Gastrocnemius medialis (tissue), 4 donors: ENCODE measurements at regions not wholly inside any gene's neighbourhood (a gene's known extent, or its start where the extent isn't known, plus 50 kb on each side); places are given as distances from the start of the nearest gene placed in this dataset.

ENCODE experiments used
- ATAC-seq, 2 donors: fragments of 150-250 bp; one replicate each; pipeline ENCODE4 v1.9.1; 2016
- DNase-seq, 2 donors: peaks; one replicate each; pipeline ENCODE4 v3.0.0-alpha.2; 2019
- H3K27ac ChIP-seq, 4 donors: fragments of 200-600 bp; sonication (generic); 1 replicate in 1 of 4; 2 replicates in 3 of 4; pipeline ENCODE4 v1.5.1; 2016 to 2018; ENCODE audit warnings: mild to moderate bottlenecking in 2 of 4, moderate library complexity in 1 of 4
- H3K27me3 ChIP-seq, 3 donors: fragments of 200-600 bp; sonication (generic) in 2 of 3; 1 replicate in 1 of 3; 2 replicates in 2 of 3; pipeline versions ENCODE4 v1.5.1 to v1.6.0; 2016 to 2019; ENCODE audit warnings: mild to moderate bottlenecking in 1 of 3, moderate library complexity in 1 of 3
- H3K36me3 ChIP-seq, 2 donors: fragments of 200-600 bp; sonication (generic) in 1 of 2; one replicate each; pipeline ENCODE4 v1.5.1; 2017 to 2018
- H3K4me1 ChIP-seq, 2 donors: fragments of 200-600 bp; sonication (generic) in 1 of 2; one replicate each; pipeline ENCODE4 v1.5.1; 2016 to 2017; ENCODE audit warnings: mild to moderate bottlenecking in 2 of 2
- H3K4me3 ChIP-seq, 4 donors: fragments of 200-600 bp; sonication (generic) in 3 of 4; 1 replicate in 1 of 4; 2 replicates in 3 of 4; pipeline ENCODE4 v1.5.1; 2016 to 2019; ENCODE audit warnings: mild to moderate bottlenecking in 2 of 4
- H3K9me3 ChIP-seq, 3 donors: fragments of 200-600 bp; sonication (generic) in 2 of 3; 1 replicate in 1 of 3; 2 replicates in 2 of 3; pipeline ENCODE4 v1.5.1; 2016 to 2019
- CTCF ChIP-seq, 5 experiments: fragments of 450-650 bp in 3 of 5; fragments of 200-600 bp in 2 of 5; sonication (generic) in 2 of 5; IDR thresholded peaks in 4 of 5; conservative IDR thresholded peaks in 1 of 5; 1 replicate in 4 of 5; 2 replicates in 1 of 5; pipeline ENCODE4 v1.5.1; 2016 to 2019; ENCODE audit warnings: antibody characterized with exemption in 5 of 5, mild to moderate bottlenecking in 3 of 5, moderate library complexity in 3 of 5
- POLR2A ChIP-seq, 2 donors: fragments of 450-650 bp; IDR thresholded peaks; one replicate each; pipeline ENCODE4 v1.6.1; 2017; ENCODE audit warnings: antibody characterized with exemption in 2 of 2, mild to moderate bottlenecking in 2 of 2, moderate library complexity in 2 of 2
- in situ Hi-C, 4 donors: fragments of 200-750 bp; cut with MboI; loops; one replicate each; pipeline versions ENCODE4 v1.15.0 to v1.8.0; 2017; ENCODE audit warnings: low sequenced_read_pairs in 4 of 4
- intact Hi-C: fragments of 100-400 bp; cut with DNase I; formaldehyde crosslinking; loops from one replicate; pipeline ENCODE4 v1.15.1; 2023; ENCODE audit warnings: low total_unique reads

- no peak for TF ChIP-seq POLR2A (IDR thresholded peaks at IDR 0.05)
- no peak for TF ChIP-seq CTCF (IDR thresholded peaks at IDR 0.05 in 4 of 5, conservative IDR thresholded peaks at IDR 0.05 in 1 of 5)
- no peak for DNase-seq
- H3K27me3 ChIP-seq: no peaks in the 10 kb centered on the region
- no peaks in the 10 kb centered on the region for H3K36me3 ChIP-seq
- intact Hi-C loops: no loop called here
- no peak overlapping the region for H3K4me3 ChIP-seq
- no peak overlapping the region for H3K27ac ChIP-seq
- no peaks in the 10 kb centered on the region for H3K9me3 ChIP-seq
- in situ Hi-C loops: no loop called here
- ATAC-seq: no peak
- no peaks in the 10 kb centered on the region for H3K4me1 ChIP-seq
Observed at GRCh38 chr6:149200282-149200945, 117.1 kb upstream of the TAB2 start.

GRCh38 chr6:149201068-149201655, 116.3 kb upstream of the TAB2 start:
- no peak for TF ChIP-seq CTCF (IDR thresholded peaks at IDR 0.05 in 4 of 5, conservative IDR thresholded peaks at IDR 0.05 in 1 of 5)
- no peak for TF ChIP-seq POLR2A (IDR thresholded peaks at IDR 0.05)
- Histone ChIP-seq H3K4me1 (no peaks in the 10 kb centered on the region), H3K27me3 (no peaks in the 10 kb centered on the region), H3K27ac (no peak overlapping the region), H3K9me3 (no peaks in the 10 kb centered on the region), H3K4me3 (no peak overlapping the region), H3K36me3 (no peaks in the 10 kb centered on the region)
- DNase-seq (no peak), ATAC-seq (no peak)
- intact Hi-C loops (no loop called here), in situ Hi-C loops (no loop called here)

GRCh38 chr6:149202100-149202499, 115.4 kb upstream of the TAB2 start:
- DNase-seq (no peak), ATAC-seq (no peak)
- TF ChIP-seq CTCF (IDR thresholded peaks at IDR 0.05 in 4 of 5, conservative IDR thresholded peaks at IDR 0.05 in 1 of 5) (no peak), POLR2A (IDR thresholded peaks at IDR 0.05) (no peak)
- Histone ChIP-seq H3K4me1 (no peaks in the 10 kb centered on the region), H3K9me3 (no peaks in the 10 kb centered on the region), H3K4me3 (no peak overlapping the region), H3K27ac (no peak overlapping the region), H3K27me3 (no peaks in the 10 kb centered on the region), H3K36me3 (no peaks in the 10 kb centered on the region)
- intact Hi-C loops (no loop called here), in situ Hi-C loops (no loop called here)

GRCh38 chr6:149202952-149203351, 114.6 kb upstream of the TAB2 start:
- in situ Hi-C loops: no loop called here
- H3K9me3 ChIP-seq: no peaks in the 10 kb centered on the region
- H3K27ac ChIP-seq: no peak overlapping the region
- DNase-seq (no peak), ATAC-seq (no peak)
- no peaks in the 10 kb centered on the region for H3K36me3 ChIP-seq
- H3K4me3 ChIP-seq: no peak overlapping the region
- intact Hi-C loops: no loop called here
- no peaks in the 10 kb centered on the region for H3K27me3 ChIP-seq
- no peak for TF ChIP-seq POLR2A (IDR thresholded peaks at IDR 0.05)
- no peaks in the 10 kb centered on the region for H3K4me1 ChIP-seq

- no peaks in the 10 kb centered on the region for H3K27me3 ChIP-seq
- no peak for ATAC-seq
- no peak overlapping the region for H3K4me3 ChIP-seq
- TF ChIP-seq POLR2A (IDR thresholded peaks at IDR 0.05) (no peak), CTCF (IDR thresholded peaks at IDR 0.05 in 4 of 5, conservative IDR thresholded peaks at IDR 0.05 in 1 of 5) (no peak)
- DNase-seq: no peak
- H3K4me1 ChIP-seq: no peaks in the 10 kb centered on the region
- intact Hi-C loops: no loop called here
- no peaks in the 10 kb centered on the region for H3K36me3 ChIP-seq
- H3K27ac ChIP-seq: no peak overlapping the region
- H3K9me3 ChIP-seq: no peaks in the 10 kb centered on the region
- in situ Hi-C loops: no loop called here
Observed at GRCh38 chr6:149203509-149203908, 114.0 kb upstream of the TAB2 start.
